PC-9 (cell line): ENCODE measurements at regions not wholly inside any gene's neighbourhood (a gene's known extent, or its start where the extent isn't known, plus 50 kb on each side); places are given as distances from the start of the nearest gene placed in this dataset.

ENCODE experiments used
- EZH2 ChIP-seq: fragments of 200-600 bp; sonication (generic); IDR thresholded peaks from 2 replicates; pipeline ENCODE4 v1.8.0; 2017; ENCODE audit warnings: antibody characterized with exemption, low read depth
- TF ChIP-seq, protein P1 (sequence below): fragments of 200-600 bp; sonication (generic); conservative IDR thresholded peaks from 2 replicates; pipeline ENCODE4 v1.6.1; 2017; ENCODE audit warnings: mixed run types, antibody characterized with exemption, mild to moderate bottlenecking, moderate library complexity

GRCh38 chr9:25226901-25227686 lies 451.1 kb downstream of the TUSC1 start:
- TF ChIP-seq, protein P1, sequence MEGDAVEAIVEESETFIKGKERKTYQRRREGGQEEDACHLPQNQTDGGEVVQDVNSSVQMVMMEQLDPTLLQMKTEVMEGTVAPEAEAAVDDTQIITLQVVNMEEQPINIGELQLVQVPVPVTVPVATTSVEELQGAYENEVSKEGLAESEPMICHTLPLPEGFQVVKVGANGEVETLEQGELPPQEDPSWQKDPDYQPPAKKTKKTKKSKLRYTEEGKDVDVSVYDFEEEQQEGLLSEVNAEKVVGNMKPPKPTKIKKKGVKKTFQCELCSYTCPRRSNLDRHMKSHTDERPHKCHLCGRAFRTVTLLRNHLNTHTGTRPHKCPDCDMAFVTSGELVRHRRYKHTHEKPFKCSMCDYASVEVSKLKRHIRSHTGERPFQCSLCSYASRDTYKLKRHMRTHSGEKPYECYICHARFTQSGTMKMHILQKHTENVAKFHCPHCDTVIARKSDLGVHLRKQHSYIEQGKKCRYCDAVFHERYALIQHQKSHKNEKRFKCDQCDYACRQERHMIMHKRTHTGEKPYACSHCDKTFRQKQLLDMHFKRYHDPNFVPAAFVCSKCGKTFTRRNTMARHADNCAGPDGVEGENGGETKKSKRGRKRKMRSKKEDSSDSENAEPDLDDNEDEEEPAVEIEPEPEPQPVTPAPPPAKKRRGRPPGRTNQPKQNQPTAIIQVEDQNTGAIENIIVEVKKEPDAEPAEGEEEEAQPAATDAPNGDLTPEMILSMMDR, result no peak
- no peak for TF ChIP-seq EZH2
